Aorta (tissue), 5 donors: ENCODE measurements at regions not wholly inside any gene's neighbourhood (a gene's known extent, or its start where the extent isn't known, plus 50 kb on each side); places are given as distances from the start of the nearest gene placed in this dataset.

ENCODE experiments used
- ATAC-seq: fragments of 200-7000 bp; cut with Tn5 transposase; one replicate; pipeline ENCODE4 v1.9.1; 2022; ENCODE audit warnings: moderate library complexity; ENCODE audit not compliant: low FRiP score
- DNase-seq, 2 donors: peaks; one replicate each; pipeline ENCODE4 v3.0.0-alpha.2; 2020
- H3K27ac ChIP-seq, 2 donors: one replicate each; pipeline ENCODE4 v1.5.1; 2013; ENCODE audit warnings: low read length in 2 of 2, mild to moderate bottlenecking in 2 of 2, moderate library complexity in 2 of 2, control low read depth in 1 of 2, inconsistent platforms in 1 of 2, low read depth in 1 of 2
- H3K27me3 ChIP-seq, 2 donors: one replicate each; pipeline ENCODE4 v1.6.1; 2013; ENCODE audit warnings: control low read depth in 1 of 2, low read length in 1 of 2, mild to moderate bottlenecking in 1 of 2, moderate library complexity in 1 of 2; ENCODE audit not compliant: insufficient read depth in 2 of 2, control insufficient read depth in 1 of 2
- H3K36me3 ChIP-seq, 2 donors: one replicate each; pipeline ENCODE4 v1.6.1; 2013; ENCODE audit warnings: control low read depth in 1 of 2, low read length in 1 of 2, mild to moderate bottlenecking in 1 of 2; ENCODE audit not compliant: insufficient read depth in 2 of 2, control insufficient read depth in 1 of 2
- H3K4me1 ChIP-seq, 2 donors: one replicate each; pipeline ENCODE4 v1.6.1; 2013; ENCODE audit warnings: low read length in 2 of 2, control low read depth in 1 of 2, mild to moderate bottlenecking in 1 of 2, moderate library complexity in 1 of 2; ENCODE audit not compliant: insufficient read depth in 2 of 2, control insufficient read depth in 1 of 2
- H3K4me3 ChIP-seq, 2 donors: one replicate each; pipeline ENCODE4 v1.5.1; 2013; ENCODE audit warnings: low read length in 2 of 2, control low read depth in 1 of 2, mild to moderate bottlenecking in 1 of 2
- H3K9me3 ChIP-seq: one replicate; pipeline ENCODE4 v1.6.1; 2013; ENCODE audit warnings: mild to moderate bottlenecking, low read length; ENCODE audit not compliant: control insufficient read depth
- WGBS, 2 donors: extraction: QIAGEN DNeasy Blood & Tissue Kit; methylation state at CpG; one replicate each; pipeline ENCODE4 v1.1.7; 2013; 5-methylcytosine and 5-hydroxymethylcytosine counted together
- intact Hi-C, 2 donors: fragments of 100-400 bp; cut with DNase I; formaldehyde crosslinking; loops; one replicate each; pipeline versions ENCODE4 v1.14.2 to v1.15.0; 2022
- donor health status: healthy with polysubstance abuse.
- donor health status: Bipolar disorder and iron deficiency.
- donor health status: DM: no; HTN: no; CAD: no.
- donor health status: DM: no; HTN: no; CAD: no.
- donor health status: DM: yes; HTN: yes; CAD: no.

DNA sequence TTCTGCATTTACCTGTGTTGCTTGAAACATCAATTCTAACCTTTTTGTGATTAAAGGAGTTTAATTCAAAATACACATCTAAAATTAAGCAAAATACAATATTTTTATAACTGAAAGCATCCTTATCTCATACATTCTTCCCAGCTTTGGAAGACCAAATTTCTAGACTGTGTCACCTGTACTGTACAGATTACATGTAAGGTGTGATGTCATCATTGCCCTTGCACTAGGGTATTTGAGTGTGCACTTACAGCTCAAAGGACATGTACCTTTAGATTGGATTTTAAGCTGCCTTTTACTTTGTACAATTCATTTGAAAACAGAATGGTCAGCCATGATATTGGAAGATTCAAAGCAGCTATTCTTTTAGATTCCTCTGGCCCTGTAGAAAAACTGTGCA is 932.8 kb upstream of the POU3F3 start:
- H3K9me3 ChIP-seq: no peaks in the 10 kb centered on the region
- intact Hi-C loops: no loop called here
- H3K27ac ChIP-seq: no peak overlapping the region
- no peaks in the 10 kb centered on the region for H3K4me1 ChIP-seq
- no peak overlapping the region for H3K4me3 ChIP-seq
- no peaks in the 10 kb centered on the region for H3K36me3 ChIP-seq
- DNase-seq (no peak), ATAC-seq (no peak)
- no peaks in the 10 kb centered on the region for H3K27me3 ChIP-seq

DNA sequence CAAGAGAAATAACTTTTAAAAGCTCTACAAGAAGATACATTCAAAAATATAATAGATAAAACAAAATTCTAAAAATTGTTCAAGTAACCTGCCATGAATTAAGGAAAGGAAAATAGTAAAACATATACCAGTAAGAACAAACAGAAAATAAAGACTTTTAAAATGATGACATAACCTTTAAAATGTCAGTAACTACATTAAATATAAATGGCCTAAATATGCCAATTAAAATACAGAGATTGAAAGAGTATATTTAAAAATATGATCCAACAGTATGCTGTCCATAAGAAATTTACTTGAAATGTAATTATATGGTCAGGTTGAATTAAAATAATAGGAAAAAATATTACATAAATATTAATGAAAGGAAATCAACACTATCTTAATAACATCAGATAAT is 911.7 kb upstream of the POU3F3 start:
- no peak overlapping the region for H3K4me3 ChIP-seq
- H3K9me3 ChIP-seq: no peaks in the 10 kb centered on the region
- H3K4me1 ChIP-seq: no peaks in the 10 kb centered on the region
- no peak for ATAC-seq
- no peak for DNase-seq
- intact Hi-C loops: no loop called here
- H3K36me3 ChIP-seq: no peaks in the 10 kb centered on the region
- H3K27ac ChIP-seq: no peak overlapping the region
- no peaks in the 10 kb centered on the region for H3K27me3 ChIP-seq

DNA sequence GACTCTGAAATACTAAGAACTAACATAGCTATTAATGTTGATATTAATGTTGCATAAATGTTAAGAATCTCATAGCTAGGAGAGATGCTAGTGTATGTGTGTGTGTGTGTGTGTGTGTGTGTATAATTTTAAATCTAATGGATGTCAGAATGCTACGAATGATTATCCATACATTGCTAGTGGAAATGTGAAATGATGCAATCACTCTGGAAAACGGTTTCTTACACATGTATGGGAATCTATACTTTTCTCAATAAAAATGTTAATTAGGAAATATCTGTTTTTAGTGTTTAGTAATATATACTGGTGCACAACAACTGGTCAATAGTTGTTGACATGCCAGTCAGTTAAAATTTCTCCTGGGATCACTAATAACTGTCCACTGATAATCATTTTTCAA is 908.8 kb upstream of the POU3F3 start:
- WGBS, 2 donors: 77 to 81% methylated on average over 2 of the region's 2 CpGs
- intact Hi-C loops: no loop called here
- DNase-seq: no peak

DNA sequence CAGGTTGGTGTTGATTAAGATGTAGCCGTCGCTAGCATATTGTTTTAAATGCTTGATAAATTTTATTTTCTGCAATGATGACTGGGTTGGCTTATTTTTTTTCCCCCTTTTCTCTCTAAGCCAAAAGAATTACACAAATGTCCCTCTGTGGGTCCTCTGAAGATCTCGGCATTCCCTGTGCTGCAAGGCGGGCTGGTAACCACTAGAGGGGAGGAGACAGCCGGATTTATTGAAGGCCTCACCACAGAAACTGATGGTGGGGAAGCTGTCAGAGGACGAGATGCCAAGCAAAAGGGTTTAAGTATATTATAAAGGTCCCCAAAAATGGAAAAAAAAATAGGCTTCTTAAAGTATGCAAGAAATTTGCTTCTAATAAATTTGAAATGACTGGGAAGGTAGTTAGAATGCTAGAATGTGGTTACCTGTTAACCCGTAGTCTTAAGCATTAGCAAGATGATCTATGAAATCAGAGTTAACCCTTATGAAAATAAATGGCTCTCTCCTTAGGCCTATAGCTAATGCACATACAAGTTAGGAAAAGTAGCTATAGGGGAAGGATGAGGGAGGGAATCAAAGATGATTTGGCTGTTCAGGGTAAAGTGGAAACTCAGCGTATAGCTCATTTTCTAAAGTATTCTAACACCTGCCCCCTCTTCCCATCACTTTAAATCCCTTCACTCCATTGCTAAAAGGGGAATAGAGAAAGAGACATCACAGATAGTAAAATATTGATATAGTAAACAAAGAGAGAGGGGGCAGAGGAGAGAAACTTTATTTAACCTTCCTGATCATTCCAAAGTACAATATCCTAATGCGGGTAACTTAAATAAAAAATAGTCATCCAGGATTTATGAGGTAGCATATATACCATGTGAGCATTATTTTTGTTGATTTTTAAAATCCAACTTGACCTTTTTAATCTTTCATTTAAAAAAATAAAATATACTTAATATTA is 894.5 kb upstream of the POU3F3 start:
- intact Hi-C loops: no loop called here
- ATAC-seq: no peak
- H3K4me3 ChIP-seq: no peak overlapping the region
- no peaks in the 10 kb centered on the region for H3K27me3 ChIP-seq
- no peaks in the 10 kb centered on the region for H3K36me3 ChIP-seq
- 33 to 38% methylated on average over 9 of the region's 9 CpGs for WGBS, 2 donors
- no peaks in the 10 kb centered on the region for H3K4me1 ChIP-seq
- H3K27ac ChIP-seq: no peak overlapping the region
- H3K9me3 ChIP-seq: no peaks in the 10 kb centered on the region
- no peak for DNase-seq

More for the DNA sequence above, 908.8 kb upstream of the POU3F3 start:
- H3K4me3 ChIP-seq: no peak overlapping the region
- H3K27me3 ChIP-seq: no peaks in the 10 kb centered on the region
- no peaks in the 10 kb centered on the region for H3K4me1 ChIP-seq
- no peak for ATAC-seq
- H3K9me3 ChIP-seq: no peaks in the 10 kb centered on the region
- no peak overlapping the region for H3K27ac ChIP-seq
- no peaks in the 10 kb centered on the region for H3K36me3 ChIP-seq

DNA sequence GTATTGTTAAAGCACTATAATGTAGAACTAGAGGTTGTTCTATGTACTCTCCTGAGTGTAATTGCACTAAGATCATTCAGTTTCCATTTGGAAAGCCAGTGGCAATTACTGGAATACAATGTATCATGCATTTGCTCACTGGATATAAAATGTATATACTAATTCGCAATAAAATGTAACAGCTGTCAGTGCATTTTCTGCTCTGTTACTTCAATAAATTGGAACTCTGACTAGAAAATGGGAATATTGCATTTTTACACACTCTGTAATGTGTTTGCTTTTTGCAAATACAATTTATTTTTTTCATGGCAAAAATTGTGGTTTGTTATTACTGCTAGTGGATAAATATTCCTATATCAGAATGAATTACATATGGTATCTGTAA is 893.8 kb upstream of the POU3F3 start:
- WGBS, 2 donors: 96% methylated on average over 1 of the region's 1 CpG
- no peaks in the 10 kb centered on the region for H3K27me3 ChIP-seq
- ATAC-seq: no peak
- H3K4me3 ChIP-seq: no peak overlapping the region
- DNase-seq: no peak
- H3K36me3 ChIP-seq: no peaks in the 10 kb centered on the region
- H3K4me1 ChIP-seq: no peaks in the 10 kb centered on the region
- no peak overlapping the region for H3K27ac ChIP-seq
- intact Hi-C loops: no loop called here
- H3K9me3 ChIP-seq: no peaks in the 10 kb centered on the region

DNA sequence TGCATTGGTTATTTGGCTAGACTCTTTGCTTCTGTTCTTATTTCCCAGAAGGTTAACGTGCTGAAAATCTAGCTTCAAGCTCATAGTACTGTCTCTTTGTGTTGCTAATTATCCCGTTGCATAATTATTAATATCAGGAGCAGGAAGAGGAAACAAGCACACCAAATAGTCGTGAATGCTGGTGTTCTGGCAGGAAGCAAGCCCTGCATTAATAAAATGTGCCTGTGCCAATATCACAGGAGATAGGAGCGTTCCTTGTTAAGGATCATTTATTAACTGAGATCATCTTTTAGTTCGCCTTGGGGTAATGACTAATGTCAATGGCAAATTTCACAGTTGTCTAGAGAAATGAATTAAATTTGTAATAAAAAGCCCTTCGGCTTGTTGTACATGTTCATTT is 893.0 kb upstream of the POU3F3 start:
- Histone ChIP-seq H3K27ac (no peak overlapping the region), H3K4me1 (no peaks in the 10 kb centered on the region), H3K27me3 (no peaks in the 10 kb centered on the region), H3K4me3 (no peak overlapping the region), H3K36me3 (no peaks in the 10 kb centered on the region), H3K9me3 (no peaks in the 10 kb centered on the region)
- WGBS, 2 donors: 59 to 67% methylated on average over 6 of the region's 6 CpGs
- DNase-seq: no peak
- no peak for ATAC-seq
- intact Hi-C loops: no loop called here

DNA sequence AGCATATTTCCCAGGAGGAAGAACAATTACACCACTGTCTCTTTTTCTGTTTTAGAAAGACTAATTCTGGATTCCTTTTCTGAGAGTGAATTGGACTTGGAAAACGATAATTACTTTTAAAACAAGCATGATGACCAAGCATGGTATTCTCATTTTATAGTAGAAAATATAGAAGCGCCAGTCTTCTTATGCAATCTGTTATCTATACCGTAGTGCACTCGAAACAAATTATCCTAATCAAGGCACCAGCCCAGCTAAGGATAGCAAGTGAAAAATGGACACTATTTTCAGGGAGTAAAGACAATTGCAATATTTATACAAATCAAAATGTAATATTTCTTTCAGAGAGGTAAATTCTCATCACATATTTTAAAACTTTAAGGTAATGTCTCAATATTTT is 892.1 kb upstream of the POU3F3 start:
- no peak overlapping the region for H3K27ac ChIP-seq
- 75% methylated on average over 4 of the region's 4 CpGs for WGBS, 2 donors
- DNase-seq (no peak), ATAC-seq (no peak)
- no peaks in the 10 kb centered on the region for H3K27me3 ChIP-seq
- intact Hi-C loops: no loop called here
- no peaks in the 10 kb centered on the region for H3K9me3 ChIP-seq
- no peak overlapping the region for H3K4me3 ChIP-seq
- H3K36me3 ChIP-seq: no peaks in the 10 kb centered on the region
- no peaks in the 10 kb centered on the region for H3K4me1 ChIP-seq

DNA sequence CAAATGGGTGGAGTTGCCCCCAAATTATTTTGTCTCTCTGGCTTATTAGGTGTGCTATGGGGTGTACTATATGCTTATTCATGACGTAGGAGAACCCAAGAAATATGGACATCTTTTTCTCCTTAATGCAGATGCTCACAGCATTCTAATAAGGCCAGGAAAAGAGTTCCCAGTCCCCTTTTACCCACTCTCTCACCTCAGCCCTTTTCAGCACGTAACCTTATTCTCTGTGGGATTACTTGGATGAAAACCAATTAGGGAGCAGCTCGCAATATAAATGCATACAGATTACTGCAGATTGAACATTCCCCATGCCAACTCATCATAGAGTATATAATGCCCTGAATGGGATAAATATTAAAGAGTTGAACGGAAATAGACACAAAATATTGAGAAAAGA is 891.2 kb upstream of the POU3F3 start:
- no peaks in the 10 kb centered on the region for H3K9me3 ChIP-seq
- DNase-seq (no peak), ATAC-seq (no peak)
- no peaks in the 10 kb centered on the region for H3K27me3 ChIP-seq
- H3K4me1 ChIP-seq: no peaks in the 10 kb centered on the region
- H3K4me3 ChIP-seq: no peak overlapping the region
- H3K27ac ChIP-seq: no peak overlapping the region
- WGBS, 2 donors: 74 to 85% methylated on average over 4 of the region's 4 CpGs
- intact Hi-C loops: no loop called here
- H3K36me3 ChIP-seq: no peaks in the 10 kb centered on the region

DNA sequence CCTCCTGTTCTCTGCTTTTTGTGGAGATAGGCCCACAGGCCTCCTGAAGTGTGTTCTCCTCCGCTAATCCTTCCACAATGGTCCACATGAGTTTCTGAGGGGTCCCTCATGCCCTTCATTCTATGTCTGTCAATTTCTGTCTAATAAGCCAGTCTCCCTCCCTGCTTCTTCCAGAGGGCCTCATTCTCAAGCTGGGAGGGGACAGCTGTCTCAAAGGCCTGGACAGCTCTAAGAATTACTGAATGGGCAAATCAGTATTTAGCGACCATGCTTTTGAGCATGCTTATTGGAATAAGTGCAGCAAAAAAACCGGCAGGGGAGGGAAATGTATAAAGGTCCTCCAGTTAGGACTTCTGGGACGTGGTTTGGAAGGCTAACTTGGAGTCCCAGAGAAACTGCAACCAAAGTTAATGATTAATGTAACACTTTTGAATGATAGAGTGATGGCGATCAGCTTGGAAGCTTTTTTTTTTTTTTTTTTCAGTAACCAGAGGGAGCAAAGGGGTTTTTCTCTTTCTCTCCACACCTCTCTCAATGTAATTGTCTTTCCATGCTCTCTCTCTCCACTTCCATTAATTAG is 890.7 kb upstream of the POU3F3 start:
- DNase-seq: no peak
- H3K27ac ChIP-seq: no peak overlapping the region
- H3K4me3 ChIP-seq: no peak overlapping the region
- no peaks in the 10 kb centered on the region for H3K36me3 ChIP-seq
- H3K4me1 ChIP-seq: no peaks in the 10 kb centered on the region
- intact Hi-C loops: no loop called here
- 84 to 86% methylated on average over 5 of the region's 5 CpGs for WGBS, 2 donors
- no peak for ATAC-seq
- no peaks in the 10 kb centered on the region for H3K27me3 ChIP-seq
- H3K9me3 ChIP-seq: no peaks in the 10 kb centered on the region
